NCI-H1417 treated with DMSO at 0.1 percent for 48 hours (cell line): ENCODE measurements at regions not wholly inside any gene's neighbourhood (a gene's known extent, or its start where the extent isn't known, plus 50 kb on each side); places are given as distances from the start of the nearest gene placed in this dataset.
"Not testable (repeated sequence)": the region's sequence is repeated elsewhere in the genome, so short reads cannot be mapped to it uniquely, and the experiment has no call there.

Experiments used
- DNase-seq: peaks from one replicate; lab custom pipeline; 2025; lab: John Stamatoyannopoulos, UW

- DNase-seq, result no peak
These were observed 129.3 kb upstream of the SLIT2 start for GRCh38 chr4:20122198-20122988.

DNA sequence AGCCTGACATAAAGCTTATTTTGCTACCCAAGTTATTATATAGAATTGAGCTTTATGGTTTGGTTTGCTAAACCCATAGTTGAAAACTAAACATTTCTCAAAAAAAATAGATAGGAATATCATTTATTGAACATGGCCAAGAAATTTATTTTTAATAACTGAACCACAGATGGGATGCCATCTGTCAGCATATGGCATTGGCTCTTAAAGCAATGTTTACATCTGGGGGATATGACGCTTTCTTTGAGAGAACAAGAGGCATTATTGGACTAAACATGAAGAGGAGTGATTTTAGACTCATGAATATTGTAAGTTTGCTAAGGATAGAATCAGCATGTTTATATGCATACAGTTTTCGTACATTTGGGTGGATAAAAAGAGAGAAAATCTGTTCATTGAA is 132.6 kb upstream of the SLIT2 start:
- no peak for DNase-seq

- DNase-seq, result no peak
These were observed 142.3 kb upstream of the SLIT2 start for GRCh38 chr4:20109391-20109790.

GRCh38 chr4:20106921-20107320 is 144.8 kb upstream of the SLIT2 start:
- DNase-seq, result no peak

DNA sequence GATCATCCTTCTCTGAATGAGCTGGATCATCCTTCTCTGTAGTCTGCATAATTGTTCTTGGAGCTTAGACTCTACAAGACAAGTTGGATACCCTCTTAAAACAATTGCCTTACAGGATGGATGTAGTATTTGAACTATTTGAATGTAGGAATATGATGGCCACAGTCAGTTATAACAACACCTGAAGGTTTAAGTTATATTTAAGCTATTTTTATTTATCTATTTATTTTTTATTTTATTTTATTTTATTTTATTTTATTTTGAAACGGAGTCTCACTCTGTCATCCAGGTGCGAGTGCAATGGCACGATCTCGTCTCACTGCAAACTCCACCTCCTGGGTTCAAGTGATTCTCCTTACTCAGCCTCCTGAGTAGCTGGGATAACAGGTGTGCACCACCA is 149.9 kb upstream of the SLIT2 start:
- no peak for DNase-seq

- no peak for DNase-seq
These were observed 154.8 kb upstream of the SLIT2 start for GRCh38 chr4:20096911-20097310.

DNA sequence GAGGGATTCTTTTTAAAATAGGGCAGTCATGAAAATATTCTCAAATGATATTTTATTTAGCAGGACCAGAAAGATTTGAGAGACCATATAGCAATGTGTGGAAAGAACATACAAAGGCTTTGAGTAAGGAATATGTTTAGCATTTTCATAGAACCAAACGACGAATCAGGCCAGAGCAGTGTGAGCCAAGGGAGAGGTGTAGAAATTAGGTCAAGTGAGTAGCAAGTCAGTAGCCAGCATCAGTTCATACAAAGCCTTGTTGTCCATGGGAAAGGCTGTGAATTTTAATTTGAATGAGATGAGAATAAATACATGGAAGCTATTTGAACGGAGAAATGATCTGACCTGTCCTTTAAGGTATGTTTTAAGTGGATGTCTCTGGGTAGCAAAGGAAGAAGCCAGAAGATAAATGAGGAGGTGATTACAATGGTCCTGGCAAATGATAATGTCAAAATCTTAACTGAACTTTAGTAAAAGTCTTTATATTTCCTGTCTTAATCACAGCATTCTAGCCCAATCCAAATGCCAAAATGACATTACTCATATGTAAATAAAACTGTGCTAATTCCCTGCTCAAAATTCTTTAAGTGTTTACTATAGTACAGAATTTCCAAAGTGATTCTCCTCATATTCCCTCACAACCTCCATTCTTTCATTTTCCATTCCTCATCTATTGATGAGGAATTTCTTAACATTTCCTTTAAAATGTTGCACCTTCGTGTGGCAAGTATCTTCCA is 155.7 kb upstream of the SLIT2 start:
- no peak for DNase-seq

DNA sequence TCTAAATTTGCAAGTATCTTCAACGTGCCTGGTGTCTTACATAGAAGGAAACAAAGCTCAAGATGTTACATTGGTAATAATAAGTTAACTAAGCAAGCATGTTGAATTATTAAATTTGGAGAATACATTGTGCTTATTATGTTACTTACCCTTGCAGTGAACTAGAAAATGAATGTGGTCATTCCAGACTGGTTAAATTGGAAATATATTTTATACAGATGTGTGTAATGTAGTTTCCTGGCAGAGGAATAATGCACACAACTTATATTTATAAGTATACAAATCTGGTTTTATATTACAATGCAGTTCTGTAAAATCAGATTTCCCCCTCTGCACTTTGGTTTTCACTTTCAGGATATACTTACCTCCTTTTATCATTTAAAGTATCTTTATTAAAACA is 159.9 kb upstream of the SLIT2 start:
- no peak for DNase-seq

GRCh38 chr4:20087522-20087911 is 164.2 kb upstream of the SLIT2 start:
- no peak for DNase-seq

GRCh38 chr4:20086799-20087521 is 164.7 kb upstream of the SLIT2 start:
- no peak for DNase-seq

DNA sequence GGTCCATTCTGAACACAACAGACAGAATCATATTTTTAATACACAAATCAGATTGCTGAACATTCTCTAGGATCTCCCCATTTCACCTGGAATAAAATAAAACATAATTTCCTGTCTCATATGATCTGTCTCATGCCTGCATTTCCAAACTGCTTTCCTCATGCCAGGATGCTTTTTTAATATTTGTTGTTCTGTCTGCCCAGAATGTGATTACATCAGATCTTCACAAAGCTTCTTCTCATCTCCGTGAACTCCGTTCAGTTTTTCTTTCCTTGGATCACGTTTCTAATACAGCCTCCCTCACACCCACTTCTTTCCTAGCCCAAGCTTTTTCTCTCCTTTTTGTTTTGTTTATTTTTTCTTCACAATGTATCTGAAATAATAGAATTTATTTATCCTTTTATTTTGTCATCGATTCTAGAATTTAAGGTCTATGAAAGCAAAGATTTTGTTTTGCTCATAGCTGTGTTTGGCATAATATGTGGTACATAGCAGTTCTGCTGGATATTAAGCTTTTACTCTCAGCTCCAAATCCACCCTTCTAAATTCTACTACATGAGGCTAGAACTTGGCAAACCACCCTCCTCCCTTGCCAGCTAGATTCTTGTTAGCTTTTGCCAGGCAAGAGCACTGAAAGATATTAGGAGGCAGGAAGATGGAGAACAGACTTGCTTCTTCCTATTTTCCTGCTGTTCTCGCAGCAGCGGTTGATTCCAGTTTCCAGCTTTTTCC is 165.5 kb upstream of the SLIT2 start:
- no peak for DNase-seq

GRCh38 chr4:20085653-20086052 is 166.1 kb upstream of the SLIT2 start:
- no peak for DNase-seq

DNA sequence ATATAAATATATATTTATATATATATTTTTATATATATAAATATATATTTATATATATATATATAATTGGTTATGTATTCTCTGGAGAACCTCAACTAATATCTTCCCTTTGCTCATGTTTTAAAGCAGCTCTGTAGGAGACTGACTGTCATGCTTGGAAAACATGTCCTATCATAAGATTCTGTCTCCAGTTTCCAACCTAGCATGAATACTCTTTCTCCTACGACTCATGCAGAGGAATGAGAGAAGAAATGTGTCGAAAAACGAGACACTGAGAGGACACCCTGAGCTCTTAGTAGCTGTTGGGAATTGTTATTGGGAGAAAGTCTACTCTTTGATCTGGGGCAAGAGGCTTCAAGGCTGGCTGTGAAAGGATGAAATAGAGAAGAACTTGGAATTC is 166.5 kb upstream of the SLIT2 start:
- no peak for DNase-seq

DNA sequence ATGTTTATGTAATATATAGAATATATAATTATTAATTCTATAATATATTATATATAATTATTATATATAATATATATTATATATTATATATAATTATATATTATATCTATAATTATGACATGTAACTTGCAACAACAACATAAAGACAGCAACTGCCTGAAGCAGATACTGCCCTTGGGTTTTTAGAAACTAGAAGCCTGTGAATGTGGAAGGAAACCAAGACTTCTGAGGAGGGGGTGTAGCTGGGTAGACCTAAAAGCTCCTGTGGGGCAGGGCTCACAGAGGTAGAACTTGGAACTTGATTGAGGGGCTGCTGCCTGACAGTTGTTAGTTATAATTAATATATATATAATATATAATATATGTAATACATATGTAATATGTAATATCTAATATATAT is 167.2 kb upstream of the SLIT2 start:
- DNase-seq, result no peak

GRCh38 chr4:20078644-20079043 is 173.1 kb upstream of the SLIT2 start:
- DNase-seq, result no peak

DNA sequence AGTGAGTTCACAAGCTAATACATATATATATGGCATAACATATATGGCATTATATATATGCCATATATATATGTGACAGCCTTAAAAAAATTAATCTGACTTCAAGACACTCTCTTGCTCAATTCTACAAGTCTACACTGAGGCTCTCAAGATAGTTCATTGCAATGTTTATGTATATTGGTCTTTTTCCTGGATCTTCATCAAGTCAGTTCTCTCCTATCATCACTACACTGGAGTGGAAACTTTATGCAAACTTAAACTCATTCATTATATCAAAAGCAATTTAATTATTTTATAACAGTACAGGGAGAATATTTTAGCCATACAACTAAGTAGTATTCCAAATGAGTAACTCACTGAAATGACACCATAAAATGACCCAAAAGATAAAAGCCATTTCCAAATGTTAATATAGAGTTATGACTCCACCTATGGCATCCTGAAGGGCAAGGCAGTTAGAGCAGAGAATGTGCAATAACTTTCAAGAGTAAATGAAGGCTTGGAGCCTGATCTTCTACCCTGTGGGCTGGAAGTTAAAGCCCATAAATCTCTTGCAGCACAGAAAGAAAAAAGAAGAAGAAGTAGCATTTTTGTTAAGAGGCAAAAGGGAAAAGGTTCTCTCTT is 176.3 kb upstream of the SLIT2 start:
- DNase-seq, result no peak

DNA sequence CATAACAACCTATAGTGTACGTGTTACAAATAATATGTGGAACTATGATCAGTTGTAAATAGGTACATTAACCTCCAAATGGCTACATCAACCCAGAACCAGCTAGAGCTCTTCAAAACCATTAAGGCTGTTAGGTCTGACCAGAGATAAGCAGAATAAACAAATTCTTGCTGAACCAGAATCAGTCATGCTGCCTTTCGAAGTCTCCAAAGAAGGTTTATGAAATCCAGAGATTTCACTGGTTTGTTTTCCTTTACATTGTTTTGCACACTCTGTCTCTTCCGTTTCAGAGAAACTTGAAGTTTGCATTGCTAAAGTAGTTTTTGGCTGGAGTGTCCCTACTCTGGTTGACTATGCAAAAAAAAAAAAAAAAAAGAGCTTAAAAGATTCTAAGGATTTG is 177.3 kb upstream of the SLIT2 start:
- no peak for DNase-seq

DNA sequence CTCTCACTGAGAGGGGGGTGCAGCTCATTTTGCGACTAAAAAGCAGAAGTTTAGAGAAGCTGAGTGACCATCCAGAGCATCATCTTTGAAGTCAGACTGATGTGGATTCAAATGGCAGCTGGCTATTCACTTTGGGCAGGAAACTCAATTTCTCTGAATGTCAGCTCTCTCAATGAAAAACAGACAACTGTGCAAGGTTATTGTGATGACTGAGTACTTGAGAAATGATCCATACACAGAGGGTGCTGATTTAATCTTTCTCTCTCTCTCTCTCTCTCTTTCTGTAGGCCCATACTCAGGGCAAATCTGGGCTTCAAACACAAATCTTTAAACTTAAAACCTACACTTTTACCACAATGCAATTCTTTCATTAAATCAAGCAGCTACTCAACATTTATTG is 185.8 kb upstream of the SLIT2 start:
- no peak for DNase-seq

GRCh38 chr4:20062857-20063256 is 188.8 kb upstream of the SLIT2 start:
- not testable (repeated sequence) for DNase-seq

DNA sequence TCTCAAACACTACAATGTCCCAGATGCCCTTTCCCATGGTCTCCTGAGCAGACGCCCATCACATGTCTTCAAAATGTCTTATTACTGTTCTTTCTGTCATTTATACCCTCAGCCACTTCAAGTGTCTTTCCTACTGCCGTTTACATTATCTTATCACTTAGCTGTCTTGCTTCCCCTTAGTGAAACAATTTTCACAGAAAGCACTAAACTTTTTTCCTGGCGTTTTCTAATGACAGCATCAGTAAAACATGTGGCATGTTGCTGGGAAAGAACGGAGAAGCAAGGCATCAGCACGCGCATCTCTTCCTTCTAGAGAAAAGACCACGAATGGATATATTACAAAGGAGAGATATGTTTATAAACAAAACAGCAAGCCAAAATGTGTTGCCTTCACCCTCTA is 189.7 kb upstream of the SLIT2 start:
- DNase-seq, result no peak

- no peak for DNase-seq
These were observed 200.9 kb upstream of the SLIT2 start for GRCh38 chr4:20050768-20051167.

DNA sequence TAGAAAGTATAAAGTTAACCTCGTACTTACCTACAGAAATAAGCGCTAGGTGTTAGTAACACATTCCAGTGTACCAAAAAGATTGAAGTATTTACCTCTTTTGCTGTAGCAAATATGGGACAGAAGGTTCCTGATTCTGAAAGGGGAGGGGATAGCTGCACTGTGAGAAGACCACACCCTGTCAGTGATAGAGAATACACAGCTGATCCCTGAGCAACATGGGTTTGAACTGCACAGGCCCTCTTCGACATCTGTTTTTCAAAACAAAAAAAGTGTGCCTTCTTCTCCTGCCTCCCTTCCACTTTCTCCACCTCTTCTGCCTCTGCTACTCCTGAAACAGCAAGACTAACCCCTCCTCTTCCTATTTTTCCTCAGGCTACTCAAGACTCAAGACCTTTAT is 201.8 kb upstream of the SLIT2 start:
- DNase-seq, result no peak
